ENCODE measurements at regions not wholly inside any gene's neighbourhood (a gene's known extent, or its start where the extent isn't known, plus 50 kb on each side); places are given as distances from the start of the nearest gene placed in this dataset.

- DNase-seq (ENCODE audit: low read depth): no peak
These were observed 76.2 kb upstream of the ARHGEF7 start for GRCh38 chr13:111038887-111039286.

DNA sequence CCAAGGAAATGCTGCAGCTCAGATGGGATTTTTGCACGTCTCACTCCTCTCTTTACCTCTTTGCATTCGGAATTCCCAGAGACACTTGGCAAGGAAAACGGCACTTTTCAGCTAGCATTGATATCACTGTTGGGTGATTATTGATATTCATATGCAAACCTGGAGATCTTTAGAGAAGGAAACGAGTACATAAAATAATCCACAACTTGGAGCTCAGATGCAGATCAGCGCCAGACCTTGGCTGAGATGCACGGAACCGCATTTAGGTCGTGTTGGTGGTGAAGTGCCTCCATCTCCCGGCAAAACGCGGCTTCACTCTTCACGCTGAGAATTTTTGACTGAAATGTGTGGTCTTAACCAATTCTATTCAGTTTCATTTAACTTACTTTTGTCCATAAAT, 77.2 kb upstream of the ARHGEF7 start:
- no peak for DNase-seq (ENCODE audit: low read depth)

- DNase-seq (ENCODE audit: low read depth): no peak
These were observed 78.4 kb upstream of the ARHGEF7 start for GRCh38 chr13:111036665-111037064.

DNA sequence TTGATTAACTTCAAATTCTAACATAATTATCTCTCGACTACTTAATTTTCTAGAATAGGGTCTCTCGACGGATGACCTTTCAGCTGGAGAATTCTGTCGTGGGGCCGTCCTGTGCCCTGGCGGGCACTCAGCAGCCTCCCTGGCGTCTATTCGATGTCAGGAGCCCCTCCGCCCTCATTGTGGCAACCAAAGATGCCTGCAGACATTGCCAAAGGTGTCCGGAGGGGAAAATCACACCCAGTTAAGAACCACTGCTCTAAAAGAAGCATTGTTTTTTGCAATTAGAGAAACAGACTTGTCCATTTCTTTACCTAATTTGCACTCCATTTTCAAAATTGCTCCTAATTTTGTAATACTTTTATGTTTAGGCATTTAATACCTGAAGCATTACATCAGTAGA, 79.2 kb upstream of the ARHGEF7 start:
- no peak for DNase-seq (ENCODE audit: low read depth)

GRCh38 chr13:111034811-111035210, 80.3 kb upstream of the ARHGEF7 start:
- no peak for DNase-seq (ENCODE audit: low read depth)

- DNase-seq (ENCODE audit: low read depth): peak; percentile 10
These were observed 81.7 kb upstream of the ARHGEF7 start for GRCh38 chr13:111033172-111034130.

DNA sequence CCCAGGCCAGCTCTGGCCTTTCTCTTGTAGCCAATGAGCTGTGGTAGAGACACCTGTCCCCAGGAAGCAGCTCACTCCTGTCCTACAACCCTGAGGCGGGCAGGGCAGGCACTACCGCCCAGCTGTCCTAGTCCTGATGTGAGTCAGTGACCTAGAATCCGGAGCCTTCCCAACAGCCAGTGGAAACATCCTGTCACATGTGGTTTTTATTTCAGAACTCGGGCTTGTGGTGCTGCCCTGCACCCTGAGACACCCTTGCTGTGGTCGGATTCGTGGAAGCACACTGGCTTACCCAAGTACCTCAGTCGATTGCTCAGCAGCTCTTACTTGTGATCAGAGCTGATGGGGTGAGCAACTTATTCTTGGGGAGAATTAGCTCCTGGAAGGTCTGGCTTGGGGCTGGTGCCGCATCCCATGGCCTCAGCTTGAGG, 83.6 kb upstream of the ARHGEF7 start:
- peak; percentile 93 for DNase-seq (ENCODE audit: low read depth)

GRCh38 chr13:111029957-111030609, 85.0 kb upstream of the ARHGEF7 start:
- no peak for DNase-seq (ENCODE audit: low read depth)

DNA sequence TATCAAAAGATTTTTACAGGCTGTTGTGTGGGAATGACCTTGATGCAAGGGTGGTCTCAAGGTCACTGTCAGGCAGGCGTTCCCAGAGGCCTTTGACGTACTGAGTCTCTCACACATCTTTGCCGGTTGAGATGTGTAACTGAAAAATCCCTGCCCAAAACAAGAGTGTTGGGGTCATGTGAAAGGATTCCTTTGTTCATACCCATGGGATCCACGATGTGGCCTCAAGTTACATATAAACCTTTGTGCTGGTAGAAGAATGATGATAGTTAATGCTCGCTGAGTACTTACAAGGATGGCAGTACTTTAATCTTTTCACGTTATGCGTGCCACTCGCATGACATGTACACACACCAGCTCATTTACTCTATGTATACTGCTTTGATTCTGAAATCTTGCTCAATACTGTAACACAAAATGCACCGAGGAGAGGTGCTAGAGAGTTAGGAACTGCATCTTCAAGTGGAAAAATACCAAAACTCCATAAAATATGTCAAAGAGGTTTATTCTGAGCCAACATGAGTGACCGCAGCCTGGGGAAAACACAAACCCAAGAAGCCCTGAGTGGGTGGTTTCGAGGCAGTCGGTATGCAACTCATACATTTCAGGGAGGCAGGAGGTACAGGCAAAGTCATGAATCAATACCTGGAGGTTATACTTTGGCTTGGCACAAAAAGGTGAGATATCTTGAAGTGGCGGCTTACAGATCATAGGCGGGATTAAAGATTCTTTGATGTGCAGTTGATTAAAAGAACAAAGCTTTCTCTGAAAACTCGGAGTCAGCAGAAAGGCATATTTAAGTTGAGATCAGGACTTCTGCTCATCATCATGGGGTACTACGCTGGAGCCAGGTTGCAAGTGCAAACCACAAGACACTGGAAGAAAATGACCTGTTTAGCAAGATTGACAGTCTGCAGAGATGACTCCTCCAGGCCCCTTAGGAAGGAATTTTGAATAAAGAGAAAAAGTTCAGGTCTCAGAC, 87.4 kb upstream of the ARHGEF7 start:
- DNase-seq (ENCODE audit: low read depth): peak; percentile 68

GRCh38 chr13:111025310-111025709, 89.8 kb upstream of the ARHGEF7 start:
- DNase-seq (ENCODE audit: low read depth): no peak

GRCh38 chr13:111022886-111023285, 92.2 kb upstream of the ARHGEF7 start:
- DNase-seq (ENCODE audit: low read depth): no peak

DNA sequence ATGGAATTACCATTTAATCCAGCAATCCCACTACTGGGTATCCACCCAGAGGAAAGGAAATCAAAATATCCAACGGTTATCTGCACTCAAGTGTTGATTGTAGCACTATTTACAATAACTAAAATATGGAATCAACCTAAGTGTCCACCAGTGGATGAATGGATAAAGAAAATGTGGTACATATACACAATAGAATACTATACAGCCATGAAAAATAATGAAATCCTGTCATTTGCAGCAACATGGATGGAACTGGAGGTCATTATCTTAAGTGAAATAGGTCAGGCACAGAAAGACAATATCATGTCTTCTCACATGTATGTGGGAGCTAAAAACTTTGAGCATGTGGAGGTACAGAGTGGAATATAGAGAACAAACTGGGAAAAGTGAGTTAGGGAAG, 92.9 kb upstream of the ARHGEF7 start:
- DNase-seq (ENCODE audit: low read depth): no peak

GRCh38 chr13:111021270-111021669, 93.8 kb upstream of the ARHGEF7 start:
- no peak for DNase-seq (ENCODE audit: low read depth)

GRCh38 chr13:111020546-111020945, 94.6 kb upstream of the ARHGEF7 start:
- DNase-seq (ENCODE audit: low read depth): no peak

GRCh38 chr13:111020021-111020420, 95.1 kb upstream of the ARHGEF7 start:
- DNase-seq (ENCODE audit: low read depth): no peak

- DNase-seq (ENCODE audit: low read depth): no peak
These were observed 97.2 kb upstream of the ARHGEF7 start for GRCh38 chr13:111017755-111018459.

GRCh38 chr13:111013196-111013595, 98.3 kb upstream of the ANKRD10 start:
- DNase-seq (ENCODE audit: low read depth): no peak

DNA sequence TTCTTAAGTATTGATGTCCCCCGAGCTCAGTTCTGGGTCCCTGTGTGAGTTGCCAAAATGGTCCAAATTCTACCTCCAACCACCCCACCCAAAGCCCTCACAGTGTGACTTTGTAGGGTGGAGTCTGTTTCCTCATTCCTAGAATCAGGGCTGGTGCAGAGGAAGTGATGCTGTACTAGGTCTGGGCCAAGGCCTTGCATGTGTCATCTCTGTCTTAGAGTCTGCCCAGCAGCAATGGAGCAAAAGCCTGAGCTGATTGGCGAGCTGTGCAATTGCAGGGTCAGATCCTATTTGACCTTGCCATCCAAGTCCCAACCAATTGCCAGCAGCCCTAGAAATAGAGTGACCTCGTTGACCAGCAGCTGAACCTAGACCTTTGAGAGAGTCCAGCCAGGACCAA, 97.0 kb upstream of the ANKRD10 start:
- no peak for DNase-seq (ENCODE audit: low read depth)

- no peak for DNase-seq (ENCODE audit: low read depth)
These were observed 93.5 kb upstream of the ANKRD10 start for GRCh38 chr13:111008351-111008750.

DNA sequence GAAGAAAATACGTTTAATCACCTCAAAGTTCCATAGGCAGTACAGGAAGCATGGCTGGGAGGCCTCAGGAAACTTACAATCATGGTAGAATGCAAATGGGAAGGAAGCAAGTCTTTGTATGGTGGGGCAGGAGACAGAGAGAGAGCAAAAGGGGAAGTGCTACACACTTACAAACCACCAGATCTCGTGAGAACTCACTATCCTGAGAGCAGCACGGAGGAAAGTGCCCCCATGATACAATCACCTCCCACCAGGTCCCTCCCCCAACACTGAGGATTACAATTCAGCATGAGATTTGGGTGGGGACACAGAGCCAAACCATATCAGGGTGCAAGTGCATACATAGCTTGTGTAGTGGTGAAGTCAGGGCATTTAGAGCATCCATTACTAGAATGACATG, 92.3 kb upstream of the ANKRD10 start:
- DNase-seq (ENCODE audit: low read depth): no peak

DNA sequence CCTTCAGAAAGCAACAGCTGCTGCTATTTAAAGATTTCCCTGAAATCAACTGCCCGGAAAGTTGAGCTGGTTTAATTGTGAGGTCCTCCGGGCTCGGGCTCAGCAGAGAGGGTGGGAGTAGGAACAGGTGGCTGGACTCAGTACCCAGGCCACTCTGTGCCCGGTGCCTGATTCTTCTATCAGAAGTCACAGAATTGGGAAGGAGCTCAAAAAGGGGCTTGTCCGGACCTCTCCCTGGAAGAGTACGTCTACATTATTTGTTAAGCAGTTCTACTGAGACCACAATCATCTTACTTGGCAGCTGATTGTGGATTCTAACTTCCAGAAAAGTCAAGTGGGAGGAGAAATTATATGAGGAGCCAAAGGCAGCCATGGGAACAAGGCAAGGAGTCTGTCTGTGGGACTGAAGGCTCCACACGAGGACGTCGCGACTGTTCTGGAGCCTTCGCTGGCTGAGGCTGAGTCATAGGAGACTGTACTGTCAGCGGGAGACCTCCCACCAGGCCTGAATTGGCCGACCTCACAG, 91.7 kb upstream of the ANKRD10 start:
- peak; percentile 81 for DNase-seq (ENCODE audit: low read depth)
